ENCODE measurements at regions not wholly inside any gene's neighbourhood (a gene's known extent, or its start where the extent isn't known, plus 50 kb on each side); places are given as distances from the start of the nearest gene placed in this dataset.

GRCh38 chr2:77796397-77796796 lies 274.2 kb upstream of the LRRTM4 start:
- no peak overlapping the region for H3K27ac ChIP-seq
- intact Hi-C loops (cut with DNase I): no loop called here
- H3K4me1 ChIP-seq: no peaks in the 10 kb centered on the region
- no peaks in the 10 kb centered on the region for H3K9me3 ChIP-seq
- H3K4me3 ChIP-seq: no peak overlapping the region
- no peaks in the 10 kb centered on the region for H3K36me3 ChIP-seq
- no peaks in the 10 kb centered on the region for H3K27me3 ChIP-seq
- no peak for DNase-seq (ENCODE audit: low spot score in 2 of 2)
- TF ChIP-seq CTCF (IDR thresholded peaks at IDR 0.05): no peak

- intact Hi-C loops (cut with DNase I): no loop called here
- no peak overlapping the region for H3K27ac ChIP-seq
- H3K4me3 ChIP-seq: no peak overlapping the region
- no peaks in the 10 kb centered on the region for H3K4me1 ChIP-seq
- no peak for DNase-seq (ENCODE audit: low spot score in 2 of 2)
- H3K9me3 ChIP-seq: no peaks in the 10 kb centered on the region
- H3K36me3 ChIP-seq: no peaks in the 10 kb centered on the region
- H3K27me3 ChIP-seq: no peaks in the 10 kb centered on the region
- TF ChIP-seq CTCF (IDR thresholded peaks at IDR 0.05): no peak
These were observed 274.9 kb upstream of the LRRTM4 start for GRCh38 chr2:77797088-77797487.

GRCh38 chr2:77800410-77800809 lies 278.2 kb upstream of the LRRTM4 start:
- H3K27me3 ChIP-seq: no peaks in the 10 kb centered on the region
- H3K9me3 ChIP-seq: no peaks in the 10 kb centered on the region
- H3K36me3 ChIP-seq: no peaks in the 10 kb centered on the region
- intact Hi-C loops (cut with DNase I): no loop called here
- no peaks in the 10 kb centered on the region for H3K4me1 ChIP-seq
- no peak for TF ChIP-seq CTCF (IDR thresholded peaks at IDR 0.05)
- DNase-seq (ENCODE audit: low spot score in 2 of 2): no peak
- H3K27ac ChIP-seq: no peak overlapping the region
- H3K4me3 ChIP-seq: no peak overlapping the region

- no peaks in the 10 kb centered on the region for H3K27me3 ChIP-seq
- DNase-seq (ENCODE audit: low spot score in 2 of 2): no peak
- intact Hi-C loops (cut with DNase I): no loop called here
- no peak for TF ChIP-seq CTCF (IDR thresholded peaks at IDR 0.05)
- H3K4me1 ChIP-seq: no peaks in the 10 kb centered on the region
- no peak overlapping the region for H3K27ac ChIP-seq
- no peaks in the 10 kb centered on the region for H3K36me3 ChIP-seq
- no peak overlapping the region for H3K4me3 ChIP-seq
- H3K9me3 ChIP-seq: peaks cover 0 to 4% of the 10 kb centered on the region in 2 donors
These were observed 285.5 kb upstream of the LRRTM4 start for GRCh38 chr2:77807531-77808215.

- no peak for TF ChIP-seq CTCF (IDR thresholded peaks at IDR 0.05)
- Histone ChIP-seq H3K27ac (no peak overlapping the region), H3K4me3 (no peak overlapping the region), H3K27me3 (no peaks in the 10 kb centered on the region), H3K4me1 (no peaks in the 10 kb centered on the region), H3K36me3 (no peaks in the 10 kb centered on the region), H3K9me3 (peaks cover 0 to 4% of the 10 kb centered on the region in 2 donors)
- intact Hi-C loops (cut with DNase I): no loop called here
- no peak for DNase-seq (ENCODE audit: low spot score in 2 of 2)
These were observed 286.4 kb upstream of the LRRTM4 start for GRCh38 chr2:77808599-77808998.

- no peaks in the 10 kb centered on the region for H3K4me1 ChIP-seq
- TF ChIP-seq CTCF (IDR thresholded peaks at IDR 0.05): no peak
- no peak for DNase-seq (ENCODE audit: low spot score in 2 of 2)
- no peak overlapping the region for H3K27ac ChIP-seq
- no peaks in the 10 kb centered on the region for H3K27me3 ChIP-seq
- intact Hi-C loops (cut with DNase I): no loop called here
- H3K4me3 ChIP-seq: no peak overlapping the region
- peaks cover 0 to 4% of the 10 kb centered on the region in 2 donors for H3K9me3 ChIP-seq
- no peaks in the 10 kb centered on the region for H3K36me3 ChIP-seq
These were observed 291.4 kb upstream of the LRRTM4 start for GRCh38 chr2:77813599-77813998.
